GM18517 (cell line): ENCODE measurements at regions not wholly inside any gene's neighbourhood (a gene's known extent, or its start where the extent isn't known, plus 50 kb on each side); places are given as distances from the start of the nearest gene placed in this dataset.

ENCODE experiments used
- ATAC-seq: cut with Tn5 transposase; IDR thresholded peaks from one replicate; pipeline ENCODE4 v1.9.1; 2021; ENCODE audit warnings: mild to moderate bottlenecking, moderate library complexity; ENCODE audit not compliant: unreplicated experiment

DNA sequence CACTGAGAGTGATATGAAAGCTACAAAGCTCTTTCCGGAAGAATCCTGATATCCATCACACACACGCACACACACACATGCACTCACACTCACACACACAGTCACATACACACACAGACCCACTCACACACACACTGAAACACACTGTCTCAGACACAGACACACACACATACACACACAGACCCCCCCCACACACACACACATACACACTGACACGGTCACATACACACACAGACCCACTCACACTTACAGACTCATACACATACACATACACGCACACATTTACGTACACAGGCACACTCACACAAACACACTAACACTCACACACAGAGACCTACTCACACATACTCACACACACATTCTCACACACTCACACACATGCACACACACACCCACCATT, 58.6 kb downstream of the LIG4 start:
- ATAC-seq: no peak

DNA sequence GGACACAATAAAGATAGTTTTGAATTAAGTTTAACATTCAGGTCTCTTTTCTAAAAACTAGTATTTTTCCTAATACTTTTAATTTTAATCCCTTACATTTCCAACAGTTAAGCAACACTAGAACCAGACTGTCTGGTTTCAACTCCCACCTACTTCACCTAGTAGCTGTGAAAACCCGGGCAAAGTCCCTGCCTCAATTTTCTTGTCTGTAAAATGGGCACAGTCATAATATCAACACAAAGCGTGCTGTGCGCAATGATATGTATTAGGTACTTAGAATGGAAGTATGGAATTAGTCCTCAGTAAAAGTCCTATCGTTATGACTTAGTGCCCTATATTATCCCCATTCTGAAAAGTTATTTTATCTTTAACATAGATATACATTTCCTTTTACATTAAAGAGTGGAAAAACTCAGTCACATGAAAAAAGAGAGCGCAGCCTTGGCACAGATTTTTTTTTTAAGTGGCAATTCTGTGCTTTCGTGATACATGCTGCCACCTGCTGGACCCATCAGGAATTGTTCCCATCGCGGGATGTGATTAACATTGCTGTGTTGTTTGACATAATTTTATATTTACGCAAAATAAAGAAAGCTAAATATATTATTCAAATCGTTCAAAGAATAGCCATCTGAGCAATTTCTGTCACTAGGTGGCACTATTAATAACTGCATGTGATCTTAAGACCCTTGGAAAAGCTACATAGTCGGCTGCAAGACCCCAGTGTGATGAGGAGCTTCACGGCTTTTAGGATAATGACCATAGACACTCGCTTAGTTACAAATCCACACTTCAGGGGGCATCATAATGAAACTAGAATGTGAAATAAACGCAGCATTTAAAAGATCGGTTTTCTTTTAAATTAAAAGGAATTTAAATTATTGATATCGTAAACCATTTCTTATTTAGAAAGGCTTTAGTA, 59.9 kb downstream of the LIG4 start:
- ATAC-seq: peak; percentile 82

DNA sequence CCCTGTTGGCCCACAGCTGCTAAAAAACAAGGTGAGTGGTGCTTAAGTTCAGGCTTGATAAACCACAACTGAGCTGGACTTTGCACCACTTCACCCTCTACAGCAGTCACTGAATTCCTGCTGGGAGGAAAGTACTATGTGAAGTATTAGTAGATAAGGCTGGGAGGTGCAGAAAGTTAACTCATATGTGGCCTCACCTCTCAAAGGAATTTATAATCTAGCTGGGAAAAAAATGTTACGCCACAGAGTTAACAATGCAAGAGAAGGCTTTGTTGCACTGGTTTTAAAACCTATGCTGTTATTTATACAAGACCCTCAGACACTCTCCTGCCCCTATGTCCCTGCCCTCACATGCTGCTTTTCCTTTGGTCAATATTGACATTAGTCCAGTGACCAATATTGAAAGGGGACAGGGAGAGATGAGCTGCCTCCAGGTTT, 60.9 kb downstream of the LIG4 start:
- ATAC-seq: no peak

DNA sequence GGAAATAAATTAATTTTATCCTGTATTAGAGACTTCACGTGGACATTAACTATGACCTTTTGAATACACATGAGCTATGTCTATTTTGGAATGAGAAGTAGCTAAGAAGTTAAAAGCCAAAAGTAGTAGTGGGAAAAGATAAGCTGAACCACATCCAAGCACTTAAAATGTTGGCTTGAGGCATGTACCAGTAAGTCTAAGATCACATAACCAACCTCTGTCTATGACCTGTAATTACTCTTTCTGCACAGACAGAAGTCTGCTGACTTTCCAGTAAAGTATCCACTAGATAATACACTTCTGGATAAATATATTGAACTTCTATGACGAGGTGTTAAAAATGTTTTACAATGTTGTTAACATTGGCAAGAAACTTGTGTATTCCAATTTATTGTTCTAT, 68.7 kb downstream of the LIG4 start:
- no peak for ATAC-seq

DNA sequence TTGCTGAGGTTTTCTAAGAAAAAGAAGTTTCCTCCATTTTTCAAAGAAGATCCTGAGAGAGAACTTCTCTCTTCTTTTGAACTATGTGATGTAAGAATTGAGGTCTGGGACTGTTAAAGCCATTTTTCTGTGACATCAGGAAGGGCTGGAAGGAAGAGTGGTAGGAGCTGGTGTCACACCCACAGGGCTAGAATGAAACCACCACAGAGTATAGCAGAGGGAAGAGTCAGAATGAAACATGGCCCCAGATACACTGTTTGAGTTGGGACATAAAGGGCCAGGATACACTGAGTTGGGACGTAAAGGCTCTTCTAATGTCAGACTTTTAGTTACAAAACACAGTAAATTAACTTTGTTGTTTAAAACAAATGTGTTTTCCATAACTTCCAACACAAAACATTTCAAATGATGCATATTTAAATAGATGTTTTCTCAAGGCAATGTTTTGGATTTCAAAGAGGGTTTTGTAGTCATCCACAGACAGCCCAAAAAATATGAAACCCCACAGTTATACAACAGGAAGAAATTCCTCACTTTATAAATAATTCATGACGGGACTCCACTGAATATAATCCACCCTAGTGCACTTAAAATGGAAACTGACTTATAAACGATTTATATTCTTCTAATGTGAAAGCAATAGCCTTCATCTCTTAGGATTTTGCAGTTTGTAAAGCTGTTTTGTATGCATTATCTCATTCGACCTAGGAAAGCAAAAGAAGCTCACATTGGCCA, 72.5 kb downstream of the LIG4 start:
- ATAC-seq: no peak

DNA sequence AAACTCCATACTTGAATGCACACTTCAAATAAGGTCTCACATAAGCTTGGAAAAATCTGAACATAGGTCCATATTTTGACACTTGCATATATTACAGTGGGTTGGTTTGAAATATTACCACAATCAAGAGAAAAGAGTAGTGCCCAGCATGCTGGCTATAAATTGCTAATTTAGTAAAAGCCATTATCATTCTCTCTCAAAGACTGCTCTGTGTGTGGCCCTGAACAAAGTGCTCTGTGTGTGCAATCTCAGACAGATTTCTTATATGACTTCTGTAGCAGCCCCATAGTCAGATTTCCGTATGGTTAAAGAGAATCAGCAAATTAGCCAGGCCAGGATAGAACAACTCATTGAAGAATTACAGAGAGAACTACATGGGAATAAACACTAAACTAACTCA, 78.2 kb downstream of the LIG4 start:
- ATAC-seq: no peak

DNA sequence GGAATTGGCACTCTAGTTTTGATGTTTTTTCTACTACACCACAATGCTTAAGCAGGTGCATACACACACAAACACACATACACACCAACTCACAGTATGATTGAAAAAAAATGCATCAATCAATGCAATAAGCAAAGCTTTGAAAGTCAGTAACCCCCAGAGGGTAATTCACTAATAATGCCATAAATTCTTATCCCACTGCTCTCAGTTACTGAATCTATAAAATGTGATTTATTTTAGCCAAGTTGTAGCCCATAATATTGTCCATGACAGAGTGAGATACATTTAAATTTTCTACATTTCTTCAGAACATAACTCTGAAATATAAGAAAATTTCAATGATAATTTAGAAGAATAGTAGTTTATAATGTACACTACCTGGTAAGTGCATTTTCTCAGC, 87.9 kb downstream of the LIG4 start:
- ATAC-seq: no peak

DNA sequence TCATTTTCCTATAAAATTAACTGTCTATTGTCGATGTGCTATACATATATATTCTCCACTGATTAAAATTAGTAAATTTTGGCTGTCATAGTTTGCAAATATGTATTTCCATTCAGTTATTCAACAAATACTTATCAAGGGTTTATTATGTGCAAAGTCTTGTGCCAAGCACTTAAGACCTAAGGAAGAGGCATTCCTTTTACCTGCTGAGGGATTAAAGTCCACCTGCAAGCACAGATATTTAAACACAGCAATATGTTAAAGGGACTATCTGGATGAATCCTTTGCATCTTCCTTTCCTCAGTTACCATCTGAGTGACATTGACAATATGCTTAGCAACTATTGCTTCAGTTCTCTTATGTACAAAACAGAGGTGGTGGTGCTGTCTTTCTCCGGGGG, 89.3 kb downstream of the LIG4 start:
- no peak for ATAC-seq

DNA sequence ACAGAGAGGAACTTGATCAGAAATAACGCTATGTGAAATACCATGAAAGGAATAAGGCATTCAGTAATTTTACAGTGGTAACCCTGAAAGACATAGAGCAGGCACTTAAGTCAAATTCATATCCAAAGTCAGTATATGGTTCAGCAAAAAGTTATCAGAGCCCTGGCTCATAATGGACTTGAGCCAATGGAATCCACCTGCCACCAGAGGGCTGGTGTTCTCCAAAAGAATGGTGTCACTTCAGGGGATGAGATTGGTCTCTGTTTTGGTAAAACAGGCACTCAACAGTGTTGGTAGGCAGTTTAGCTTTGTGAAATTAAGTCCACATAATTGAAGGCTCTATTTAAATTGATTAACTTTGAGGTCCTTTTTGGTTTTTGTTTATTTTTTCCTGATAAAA, 93.9 kb downstream of the LIG4 start:
- ATAC-seq: no peak

DNA sequence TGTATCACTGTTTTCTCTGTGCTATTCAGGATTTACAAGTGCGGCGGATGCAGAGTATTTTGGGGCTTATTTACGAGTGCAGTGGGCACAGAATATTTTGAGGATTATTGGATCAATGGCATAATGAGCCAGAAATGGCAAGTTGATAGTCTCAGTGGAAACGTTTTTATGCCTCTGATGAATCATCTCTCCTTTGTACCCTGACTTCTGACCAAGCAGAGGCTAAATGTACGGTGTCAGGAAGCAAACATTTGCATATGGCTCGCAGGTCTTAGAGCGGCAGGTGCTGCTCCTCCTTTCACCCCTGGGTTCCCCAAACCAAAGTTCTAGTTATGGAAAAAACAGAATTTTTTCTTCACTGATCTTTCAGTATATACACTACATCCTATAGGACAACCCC, 94.5 kb downstream of the LIG4 start:
- ATAC-seq: no peak

DNA sequence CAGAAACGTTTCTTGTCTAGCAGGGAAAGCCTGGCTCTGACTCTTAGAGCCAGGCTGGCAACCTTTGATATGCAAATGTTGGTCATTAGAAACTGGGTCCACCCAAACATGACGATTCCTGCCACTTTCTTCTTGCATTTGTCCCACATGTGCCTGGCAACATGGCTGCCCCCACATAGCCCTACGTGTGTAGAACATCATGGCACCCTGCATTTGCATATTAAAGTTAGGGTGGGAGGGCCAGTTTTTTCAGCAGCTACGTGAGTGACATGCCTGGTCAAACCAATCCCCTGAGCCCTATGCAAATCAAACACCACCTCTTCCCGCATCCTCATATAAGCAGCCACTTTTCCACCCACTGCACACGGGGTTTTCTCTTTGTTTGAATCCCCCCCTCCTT, 95.0 kb downstream of the LIG4 start:
- ATAC-seq: no peak

DNA sequence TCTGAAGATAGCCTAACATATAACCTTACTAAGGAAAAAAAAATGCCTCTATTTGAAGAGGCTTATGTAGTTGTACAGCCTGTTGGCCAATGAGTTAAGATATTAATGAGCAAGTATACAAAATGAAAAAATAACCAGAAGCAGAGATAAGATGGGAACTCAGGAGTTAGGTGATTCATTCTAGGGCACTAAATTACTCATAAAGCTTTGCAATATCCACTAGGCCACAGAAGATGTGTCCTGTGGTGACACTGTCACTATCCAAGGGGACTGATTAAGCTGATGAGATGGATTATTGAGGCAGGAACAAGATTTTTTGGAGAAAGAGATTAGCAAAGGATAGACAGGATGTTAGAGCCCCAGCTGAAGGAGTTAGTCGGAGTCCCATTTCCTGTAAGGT, 99.6 kb downstream of the LIG4 start:
- ATAC-seq: no peak

DNA sequence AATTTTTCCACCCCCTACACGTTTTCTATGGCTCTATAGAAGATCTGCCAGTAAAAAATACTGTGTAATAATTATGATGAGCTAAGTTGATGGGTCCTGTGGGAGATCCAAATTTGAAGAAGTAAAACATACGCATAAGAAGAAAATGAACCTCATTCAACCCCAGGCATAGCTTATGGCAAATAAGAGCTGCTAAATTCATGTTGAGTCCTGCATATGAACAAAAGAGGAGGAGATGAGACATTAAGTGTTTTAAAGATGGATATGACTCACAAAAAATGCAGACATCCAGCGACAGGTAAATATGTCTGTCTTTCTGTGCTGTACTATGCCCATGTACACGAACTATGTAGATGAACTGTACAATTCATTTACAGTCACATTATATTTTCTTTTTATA, 101.9 kb downstream of the LIG4 start:
- ATAC-seq: no peak

DNA sequence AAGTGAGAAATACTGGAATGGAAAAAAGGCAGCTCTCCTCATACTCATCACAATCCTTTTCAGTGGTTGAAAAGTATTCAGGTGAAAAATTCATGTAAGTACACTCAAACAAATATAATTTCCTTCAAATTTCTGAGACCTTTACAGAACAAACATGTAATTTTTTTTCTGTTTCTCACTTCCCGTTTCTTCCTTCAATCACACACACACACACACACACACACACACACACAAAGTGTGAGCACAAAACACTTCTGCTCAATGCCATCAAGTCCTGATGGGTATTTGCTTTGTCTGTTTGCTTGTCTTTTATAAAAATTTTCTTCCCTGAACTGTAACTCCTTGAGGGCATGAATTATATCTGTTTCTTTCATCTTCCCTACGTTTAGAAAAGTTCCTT, 110.6 kb downstream of the LIG4 start:
- no peak for ATAC-seq

DNA sequence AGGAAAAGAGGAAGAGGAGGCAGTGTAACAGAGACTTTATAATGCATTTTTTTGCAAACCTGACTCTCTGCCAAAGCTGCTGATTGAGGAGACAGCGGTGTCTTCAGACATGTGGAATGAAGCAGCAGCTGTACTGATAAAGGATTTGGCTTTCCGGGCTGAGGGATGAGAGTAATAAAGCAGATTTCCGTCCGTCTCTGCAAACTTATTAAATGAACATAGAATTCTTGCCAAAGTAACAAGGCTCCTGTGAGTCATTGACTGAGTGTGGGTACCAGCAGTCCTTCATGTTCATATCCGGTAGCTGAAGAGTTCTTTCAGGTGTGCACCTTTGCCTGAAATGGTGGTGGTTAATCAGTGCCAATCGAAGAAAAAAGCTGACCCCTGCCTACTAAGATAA, 112.6 kb downstream of the LIG4 start:
- no peak for ATAC-seq

DNA sequence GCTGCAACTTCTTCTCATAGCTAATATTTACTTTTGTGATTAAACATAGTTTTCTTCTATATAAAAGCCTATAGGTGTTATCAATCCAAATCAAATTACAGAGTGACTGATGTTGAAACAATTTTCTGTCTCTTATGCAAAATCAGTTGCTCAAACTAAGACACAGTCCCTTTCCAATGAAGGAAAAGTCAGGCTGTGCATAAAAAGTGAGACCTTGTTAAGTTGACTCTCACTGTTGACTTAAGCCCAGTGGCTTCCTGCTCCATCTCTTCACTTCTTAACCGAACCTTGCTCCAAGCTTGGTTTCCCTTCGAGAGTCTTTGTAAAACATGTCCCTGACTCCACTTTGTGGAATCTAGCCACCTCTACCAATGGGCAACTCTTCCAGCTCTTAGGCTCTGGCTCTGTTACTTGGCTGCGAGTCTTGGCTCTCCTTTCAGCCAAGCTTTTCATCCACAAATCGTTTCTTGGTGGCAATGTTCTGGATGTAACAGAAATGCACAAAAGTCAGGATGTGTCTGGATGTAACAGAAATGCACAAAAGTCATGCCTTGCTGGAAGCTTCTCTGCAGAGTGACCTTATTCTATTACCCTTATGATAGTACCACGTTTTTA, 118.9 kb downstream of the LIG4 start:
- no peak for ATAC-seq

DNA sequence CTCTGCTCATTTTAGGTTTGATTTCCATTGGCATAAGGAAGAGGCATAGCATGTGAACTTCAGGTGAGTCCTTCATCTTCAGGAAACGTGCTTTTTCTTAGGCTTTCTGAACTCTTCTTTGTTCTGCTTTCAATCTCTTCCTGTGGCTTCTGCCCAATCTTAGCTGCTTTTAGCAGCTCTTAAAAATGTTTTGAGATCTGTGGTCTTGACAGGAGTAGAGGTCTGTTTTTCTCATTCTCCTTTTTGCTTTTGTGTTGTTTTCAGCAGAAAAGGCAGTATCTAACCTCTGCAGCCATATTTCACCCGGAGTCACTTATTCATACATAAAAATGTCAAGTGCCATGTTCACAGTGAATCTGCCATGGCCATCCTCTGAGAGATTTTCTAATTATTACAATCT, 120.3 kb downstream of the LIG4 start:
- no peak for ATAC-seq

DNA sequence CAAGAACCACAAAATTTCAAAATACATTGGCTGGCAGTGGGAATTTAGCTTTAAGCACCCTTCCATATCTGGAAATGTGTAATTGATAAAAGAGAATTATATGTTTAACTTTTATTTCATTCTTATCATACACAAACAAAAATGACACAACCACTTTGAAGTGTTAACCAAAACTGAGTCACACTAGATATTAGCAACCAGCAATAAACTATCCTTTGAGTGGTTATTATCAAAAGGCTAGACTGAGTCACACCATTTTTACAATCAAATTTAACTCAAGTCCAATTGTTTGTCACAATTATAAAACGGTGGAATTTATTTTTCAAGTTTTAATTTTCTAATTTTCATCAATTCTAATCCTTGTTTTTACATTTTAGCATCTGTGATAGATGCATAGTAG, 121.7 kb downstream of the LIG4 start:
- ATAC-seq: no peak

DNA sequence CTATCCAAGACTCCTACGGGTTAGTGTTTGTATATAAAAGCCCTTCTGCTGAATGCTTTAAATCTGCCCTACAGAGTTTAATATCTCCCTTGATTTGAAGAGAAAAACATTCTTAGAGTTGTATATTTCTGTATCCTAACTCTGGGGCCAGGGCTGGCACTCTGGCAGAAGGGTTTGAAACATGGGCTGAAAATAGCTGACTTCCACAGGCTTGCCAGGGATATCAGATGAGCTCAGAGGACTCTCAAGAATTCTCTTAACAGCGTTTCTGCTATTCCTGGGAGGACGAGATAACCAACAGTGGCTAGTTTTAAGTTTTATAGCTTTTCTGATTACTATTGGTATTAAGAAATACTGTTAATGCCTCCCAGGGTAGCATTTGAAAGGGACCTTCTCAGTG, 127.5 kb downstream of the LIG4 start:
- no peak for ATAC-seq

DNA sequence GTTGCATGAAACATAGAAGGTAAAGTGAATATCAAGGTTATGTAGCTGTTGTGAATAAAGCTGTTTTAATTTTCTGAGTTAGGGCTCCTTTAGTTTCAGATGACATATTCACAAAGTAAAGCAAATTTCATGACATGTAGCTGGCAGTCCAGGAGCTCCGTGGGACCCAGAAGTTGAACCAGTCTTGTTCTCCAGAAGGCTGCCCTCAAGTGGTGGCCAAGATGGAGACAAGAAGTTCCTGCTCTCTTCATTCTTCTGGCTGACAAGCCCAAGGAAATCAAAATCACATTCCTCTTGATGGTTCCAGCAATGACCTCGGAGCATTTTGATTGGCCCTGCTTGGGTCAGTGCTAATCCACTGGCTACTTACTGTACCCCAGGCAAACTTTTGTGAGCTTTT, 128.7 kb downstream of the LIG4 start:
- no peak for ATAC-seq

DNA sequence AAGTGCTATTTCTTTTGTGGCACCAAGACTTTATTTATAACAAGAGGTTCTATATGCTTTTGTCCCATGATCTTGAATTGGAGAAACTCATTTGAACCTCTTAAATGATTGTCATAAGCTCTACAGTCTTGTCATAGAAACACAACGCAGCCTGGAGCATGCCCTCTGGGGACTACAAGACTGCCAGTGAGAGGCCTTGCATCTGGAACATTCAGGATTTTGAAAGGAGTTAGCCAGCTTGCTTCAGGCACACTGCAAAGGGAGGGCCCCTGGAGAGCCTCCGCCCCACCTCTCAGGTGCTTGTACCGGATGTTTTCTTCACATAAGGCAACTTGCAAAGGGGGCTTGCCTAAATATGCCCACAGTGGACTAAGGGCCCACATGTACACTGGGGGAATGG, 130.5 kb downstream of the LIG4 start:
- no peak for ATAC-seq

DNA sequence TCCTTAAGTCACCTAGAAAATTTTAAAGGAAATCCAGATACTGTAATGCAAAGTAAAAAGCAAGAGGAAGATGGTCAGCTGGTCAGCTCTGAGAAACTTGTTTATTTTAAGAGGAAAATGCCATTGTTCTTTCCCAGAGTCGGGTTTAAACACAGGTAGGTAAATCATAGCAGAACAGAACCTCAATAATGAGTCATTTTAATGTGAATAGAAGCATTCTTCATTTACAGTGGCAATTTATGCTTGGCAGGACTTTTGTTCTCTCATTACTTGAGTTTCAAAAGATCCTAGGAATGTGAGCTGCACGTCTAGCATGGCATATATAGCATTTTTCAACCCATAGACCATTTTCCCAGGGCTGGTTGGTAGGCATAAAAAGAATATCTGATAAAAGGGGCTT, 132.3 kb downstream of the LIG4 start:
- ATAC-seq: no peak
